Embryonic facial prominence (tissue), 1 donor: ENCODE measurements at regions not wholly inside any gene's neighbourhood (a gene's known extent, or its start where the extent isn't known, plus 50 kb on each side); places are given as distances from the start of the nearest gene placed in this dataset.

Source experiments
- DNase-seq: peaks from one replicate; pipeline ENCODE4 v3.0.0-alpha.2; 2016; ENCODE audit errors: extremely low spot score

DNA sequence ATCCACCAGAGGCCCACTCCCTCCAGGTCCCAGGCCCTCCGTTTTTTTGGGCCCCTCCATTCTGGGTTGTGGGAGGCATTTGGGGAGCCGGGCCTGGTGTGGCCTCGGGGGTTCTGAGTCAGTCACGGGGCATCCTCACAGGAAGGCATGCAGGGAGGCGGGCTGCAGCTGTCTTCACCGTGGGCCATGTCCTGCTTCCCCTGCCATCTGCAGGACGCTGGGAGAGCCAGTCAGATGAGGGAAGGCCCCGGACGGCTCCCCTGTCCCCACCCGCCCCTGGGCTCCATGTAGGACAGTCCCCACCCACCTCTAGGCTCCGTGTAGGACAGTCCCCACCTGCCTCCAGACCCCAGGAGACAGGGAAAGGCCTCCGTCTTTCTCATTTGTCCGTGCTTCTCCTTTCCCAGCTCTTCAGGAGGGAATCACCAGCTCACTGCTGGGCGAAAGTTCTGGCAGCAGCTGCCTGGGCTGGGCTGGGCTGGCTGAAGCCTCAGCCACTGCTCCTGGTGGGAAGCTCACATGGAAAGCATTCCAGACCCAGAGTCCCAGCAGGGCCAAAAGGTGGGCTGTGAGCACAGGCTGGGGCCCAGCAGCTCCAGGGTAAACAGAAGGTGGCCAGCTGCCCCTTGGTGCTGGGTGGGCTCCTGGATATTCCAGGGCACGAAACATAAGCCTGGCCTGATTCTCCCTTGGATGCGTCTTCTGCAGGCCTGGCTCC, 217.8 kb downstream of the KIF26A start:
- DNase-seq, result no peak

DNA sequence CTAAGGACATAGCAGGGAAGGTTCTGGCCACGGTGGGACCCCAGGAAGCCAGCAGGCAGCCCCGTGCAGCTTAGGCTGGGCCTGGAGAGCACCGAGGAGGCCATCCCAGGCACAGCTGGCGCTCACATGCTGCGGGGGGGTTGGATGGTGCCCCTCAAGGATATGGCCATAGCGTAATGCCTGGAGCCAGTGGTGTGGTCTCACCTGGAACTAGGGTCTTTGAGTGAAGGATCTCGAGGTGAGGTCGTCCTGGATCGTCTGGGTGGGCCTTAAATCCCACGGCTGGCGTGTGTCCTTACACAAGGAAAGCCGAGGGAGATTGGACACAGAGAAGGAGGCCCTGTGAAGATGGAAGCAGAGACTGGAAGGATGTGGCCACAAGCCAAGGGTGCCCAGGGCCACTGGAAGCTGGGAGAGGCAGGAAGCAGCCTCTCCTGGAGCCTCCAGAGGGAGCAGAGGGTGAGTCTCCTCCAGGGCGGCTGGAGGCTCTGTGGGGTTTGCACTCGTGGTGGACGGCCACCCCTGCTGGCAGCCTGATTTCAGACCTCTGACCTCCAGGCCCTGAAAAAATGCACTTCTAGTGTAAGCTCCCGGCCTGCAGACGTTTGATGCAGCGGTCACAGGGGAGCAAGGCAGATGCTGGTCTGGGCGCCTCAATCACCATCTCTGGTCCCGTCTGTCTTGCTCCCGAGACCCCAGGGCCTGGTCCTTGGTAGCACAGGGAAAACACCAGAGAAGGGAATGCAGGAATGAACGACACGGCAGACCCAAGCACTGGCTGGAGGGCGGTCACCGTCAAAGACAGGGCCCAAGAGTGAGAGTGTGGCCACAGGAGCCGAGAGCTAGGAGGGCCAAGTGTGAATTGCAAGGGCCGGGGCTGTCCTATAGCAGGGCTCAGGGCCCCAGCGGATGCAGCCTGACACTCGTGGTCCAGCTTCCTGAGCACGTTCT, 218.6 kb downstream of the KIF26A start:
- DNase-seq, result no peak

DNA sequence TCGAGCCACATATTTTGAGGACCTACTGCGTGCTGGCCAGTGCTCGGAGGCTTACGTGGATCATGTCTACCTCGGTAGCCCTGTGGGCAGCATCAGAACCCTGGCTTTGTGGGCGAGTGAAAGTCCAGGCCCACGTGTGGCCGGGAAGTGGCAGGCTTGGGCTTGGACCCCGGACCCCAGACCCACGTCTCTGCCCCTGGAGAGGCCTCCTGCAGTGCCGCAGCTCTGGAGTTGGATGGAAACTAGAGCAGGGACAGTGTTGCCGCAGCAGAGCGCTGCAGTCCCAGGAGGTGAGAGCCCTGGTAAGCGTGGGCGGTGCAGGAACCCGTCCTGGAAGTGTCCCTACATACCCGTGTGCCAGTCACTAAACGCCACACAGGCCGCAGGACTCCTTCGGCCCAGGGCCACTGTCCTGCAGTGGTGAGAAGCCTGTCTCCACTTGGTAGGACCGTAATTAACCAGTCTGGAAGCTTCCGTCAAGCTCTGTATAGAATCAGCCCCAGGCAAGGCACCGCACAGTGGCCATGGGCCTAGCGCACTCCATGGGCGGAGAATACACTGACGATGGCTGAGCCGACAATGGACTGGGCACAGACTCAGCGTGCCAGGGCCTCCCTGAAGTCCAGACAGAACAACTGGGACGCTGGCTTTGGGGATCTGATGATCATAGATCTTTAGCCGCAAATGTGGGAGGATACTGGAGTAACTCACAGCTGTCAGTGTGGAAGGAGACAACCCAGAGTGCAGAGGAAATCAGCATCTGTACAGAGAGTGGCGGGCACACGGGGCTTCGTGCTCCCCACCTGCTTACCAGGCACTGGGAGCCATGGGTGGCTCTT, 219.5 kb downstream of the KIF26A start:
- DNase-seq, result no peak

DNA sequence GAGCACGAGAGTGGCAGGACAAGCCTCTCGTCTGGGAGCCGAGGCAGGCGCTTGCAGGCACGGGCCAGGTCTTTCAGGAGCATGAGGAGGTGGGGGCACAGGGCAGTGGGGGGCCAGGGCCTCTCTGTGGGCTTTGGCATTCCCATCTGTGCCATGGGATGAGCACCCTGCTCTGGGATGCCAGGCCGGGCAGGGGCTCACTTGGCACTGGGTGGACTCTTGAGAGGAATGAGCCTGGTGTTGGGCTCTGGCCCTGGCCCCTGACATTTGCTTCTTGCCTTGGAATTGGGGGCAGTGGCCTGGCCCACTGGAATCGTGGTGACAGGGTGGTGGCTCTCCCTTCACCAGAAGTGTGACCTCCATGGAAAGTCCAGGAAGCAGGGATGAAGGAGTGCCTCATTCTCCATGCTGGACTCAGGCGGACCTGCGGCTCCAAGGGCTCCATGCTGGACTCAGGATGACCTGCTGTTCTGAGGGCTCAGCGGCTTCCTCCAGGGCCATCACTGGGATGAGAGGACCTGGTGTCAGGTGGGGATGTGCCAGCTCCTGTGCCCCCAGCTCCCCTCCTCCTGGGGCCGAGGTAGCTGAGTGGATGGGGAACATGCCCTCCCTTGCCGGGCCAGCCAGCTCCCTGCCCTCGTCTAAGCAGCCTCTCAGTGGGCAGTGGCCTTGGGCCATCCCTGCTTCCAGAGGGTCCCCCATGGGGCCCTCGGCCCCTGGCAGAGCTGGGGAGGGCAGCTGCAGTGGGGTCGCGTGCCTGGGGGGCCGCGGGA, 220.3 kb downstream of the KIF26A start:
- no peak for DNase-seq

DNA sequence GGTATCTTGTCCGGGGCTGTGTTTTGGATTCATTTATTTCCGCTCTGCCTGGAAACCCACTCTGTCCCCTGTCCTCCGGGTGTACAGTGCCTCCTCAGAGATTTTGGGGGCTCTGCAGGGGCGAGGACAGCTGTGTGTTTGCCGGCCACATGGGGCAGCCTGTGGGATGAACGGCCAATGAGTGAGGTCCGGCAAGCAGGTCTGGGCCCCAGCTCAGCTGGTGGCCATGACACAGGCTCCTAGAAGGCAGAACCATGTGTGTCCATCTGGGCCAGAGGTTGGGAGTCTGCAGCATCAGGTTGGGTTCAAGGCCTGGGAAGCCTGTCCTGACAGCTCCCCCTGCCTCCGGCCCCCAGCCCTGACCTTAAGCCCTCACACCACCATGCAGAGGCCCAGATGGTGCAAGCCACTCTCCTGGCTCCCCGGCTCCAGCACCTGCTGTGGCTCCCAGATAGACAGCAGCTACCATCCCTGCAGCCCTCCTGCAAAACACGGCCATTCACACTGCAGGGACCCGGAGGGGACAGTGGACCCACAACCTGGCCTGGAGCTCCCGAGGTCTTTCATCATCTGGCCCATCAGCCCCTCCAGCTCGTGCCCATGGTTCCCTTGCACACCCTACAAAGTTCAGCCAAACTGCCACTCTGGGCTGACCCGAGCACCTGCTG, 220.1 kb upstream of the C14orf180 start:
- no peak for DNase-seq

DNA sequence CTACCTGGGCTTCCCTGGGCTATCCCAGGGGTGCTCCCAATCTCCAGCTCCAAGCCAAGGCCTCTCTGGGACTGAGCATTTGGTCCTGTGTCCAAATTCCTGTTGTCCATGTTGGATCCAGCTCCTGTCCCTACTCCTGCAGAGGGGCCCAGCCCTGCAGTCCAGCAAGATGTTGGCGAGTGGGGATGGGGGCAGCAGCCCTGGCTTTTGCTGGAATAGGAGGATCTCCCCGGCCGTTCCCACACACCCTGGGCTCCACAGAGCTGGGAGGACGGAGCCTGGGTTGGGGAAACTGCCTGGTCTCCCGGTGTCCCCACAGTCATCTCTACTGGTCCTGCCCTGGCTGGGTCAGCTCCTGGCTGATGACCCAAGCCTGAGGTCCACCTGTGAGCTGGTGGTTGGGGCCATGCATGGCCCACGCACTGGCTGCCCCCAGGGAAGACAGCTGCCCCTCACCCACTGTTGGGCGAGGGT, 219.6 kb upstream of the C14orf180 start:
- no peak for DNase-seq

DNA sequence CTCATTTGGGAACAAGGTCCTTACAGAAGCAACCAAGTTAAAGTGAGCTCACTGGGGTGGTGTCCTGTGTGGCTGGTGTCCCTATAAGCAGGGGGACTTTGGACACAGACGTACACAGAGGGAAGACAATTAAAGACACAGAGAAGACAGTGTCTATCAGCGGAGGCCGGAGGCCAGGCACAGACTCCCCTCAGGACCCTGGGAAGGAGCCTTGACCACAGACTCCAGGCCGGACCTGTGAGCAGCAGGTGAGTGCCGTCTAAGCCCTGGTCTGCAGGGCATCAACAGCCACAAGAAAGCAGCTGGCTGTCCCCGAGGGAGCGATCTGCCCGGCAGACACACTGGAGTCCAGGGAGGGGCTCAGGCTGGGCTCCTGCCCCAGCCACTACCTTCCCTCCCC, 219.1 kb upstream of the C14orf180 start:
- no peak for DNase-seq

DNA sequence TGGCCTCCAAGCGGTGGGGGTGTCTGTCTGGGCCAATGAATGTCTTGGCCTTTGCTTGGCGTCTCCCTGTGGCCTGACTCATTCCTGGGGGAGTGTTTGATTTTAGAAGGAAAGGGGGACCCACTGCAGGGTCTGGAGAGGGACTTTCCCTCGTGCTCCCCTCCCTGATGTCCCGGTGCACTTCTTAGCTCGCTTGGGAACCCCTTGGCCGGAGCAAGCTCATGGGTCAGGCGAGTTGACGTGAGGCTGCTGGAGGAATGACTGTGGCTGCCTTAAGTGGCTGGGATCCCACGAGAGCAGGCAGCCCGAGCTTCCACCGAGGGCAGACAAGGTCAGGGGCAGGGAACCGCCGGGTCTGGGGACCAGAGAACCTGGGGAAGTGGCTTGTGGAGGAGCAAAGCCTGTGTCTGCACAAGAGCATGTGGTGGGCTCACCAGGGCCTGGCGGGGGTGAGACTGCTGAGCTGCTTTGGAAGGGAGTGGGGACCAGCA, 218.4 kb upstream of the C14orf180 start:
- DNase-seq, result no peak

DNA sequence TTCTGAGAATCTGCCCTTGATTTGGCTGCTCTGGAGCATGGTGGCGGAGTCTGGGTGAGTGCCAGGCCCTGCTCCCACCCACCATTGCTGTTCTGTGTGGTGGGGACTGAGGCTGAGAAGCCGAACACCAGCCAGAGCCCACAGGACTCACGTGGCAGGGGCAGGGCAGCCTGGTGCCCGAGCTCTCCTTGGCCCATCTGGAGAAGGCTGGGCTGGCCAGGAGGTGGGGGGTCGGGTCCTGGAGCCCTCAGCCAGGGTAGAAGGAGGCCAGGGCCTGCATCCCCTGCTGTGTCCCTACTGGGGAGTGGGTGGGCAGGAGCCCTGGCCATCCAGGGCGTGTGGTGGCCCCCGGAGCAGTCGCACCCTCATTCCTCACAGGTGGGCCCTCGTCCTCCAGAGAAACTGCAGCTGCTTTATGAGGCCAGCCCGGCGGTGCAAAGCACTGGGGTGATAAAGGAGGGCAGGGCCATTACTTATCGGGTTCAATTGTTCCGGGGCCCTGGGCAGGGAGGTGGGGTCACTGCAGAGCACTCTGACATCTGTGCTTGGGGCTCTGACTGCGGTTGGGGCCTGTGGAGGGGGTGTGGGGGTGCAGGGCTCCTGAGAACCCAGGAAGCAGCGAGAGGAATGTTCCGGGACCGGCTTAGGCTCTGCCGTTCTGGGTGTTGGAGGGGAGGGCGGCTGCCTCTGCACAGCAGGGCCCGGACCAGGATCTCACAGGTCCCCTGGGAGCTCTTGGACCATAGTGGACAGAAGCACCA, 217.5 kb upstream of the C14orf180 start:
- no peak for DNase-seq

DNA sequence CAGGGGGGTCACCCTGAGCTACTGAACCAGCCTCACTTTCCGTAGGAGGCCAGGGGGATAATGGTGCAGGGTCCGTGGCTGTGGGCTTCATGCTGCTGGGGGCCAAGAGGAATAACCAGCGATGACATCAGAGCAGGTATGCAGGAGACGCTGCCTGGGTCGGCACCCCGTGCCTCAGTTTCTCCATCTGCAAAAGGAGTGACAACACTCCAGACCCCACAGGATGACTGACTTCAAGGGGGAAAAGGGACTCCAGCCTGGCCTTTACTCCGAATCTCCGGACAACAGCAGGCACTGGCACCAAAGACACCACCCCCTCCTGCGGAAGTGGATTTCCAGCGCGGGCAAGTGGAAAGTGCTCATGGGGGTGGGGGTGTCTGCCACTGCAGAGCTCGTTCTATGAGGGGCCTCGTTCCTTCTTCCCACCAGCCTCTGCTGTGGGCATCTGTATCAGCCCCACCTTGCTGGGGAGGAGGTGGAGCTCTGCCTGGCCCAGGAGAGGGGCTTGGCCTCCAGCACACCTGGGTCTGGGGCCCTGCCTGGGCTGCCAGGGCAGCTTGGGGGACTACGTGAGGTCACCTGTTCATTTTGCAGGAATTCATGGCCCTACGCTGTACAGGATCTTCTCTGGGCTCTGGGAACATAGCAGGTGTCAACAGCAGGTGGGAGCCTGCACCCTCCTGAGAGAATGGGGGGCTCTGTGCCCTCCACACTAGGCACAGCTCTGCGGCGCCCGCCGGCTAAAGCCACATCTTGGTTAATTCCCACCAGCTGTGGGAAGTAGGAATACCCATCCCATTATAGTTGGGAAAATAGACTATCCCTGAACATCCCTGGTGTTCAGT, 216.6 kb upstream of the C14orf180 start:
- DNase-seq, result no peak

DNA sequence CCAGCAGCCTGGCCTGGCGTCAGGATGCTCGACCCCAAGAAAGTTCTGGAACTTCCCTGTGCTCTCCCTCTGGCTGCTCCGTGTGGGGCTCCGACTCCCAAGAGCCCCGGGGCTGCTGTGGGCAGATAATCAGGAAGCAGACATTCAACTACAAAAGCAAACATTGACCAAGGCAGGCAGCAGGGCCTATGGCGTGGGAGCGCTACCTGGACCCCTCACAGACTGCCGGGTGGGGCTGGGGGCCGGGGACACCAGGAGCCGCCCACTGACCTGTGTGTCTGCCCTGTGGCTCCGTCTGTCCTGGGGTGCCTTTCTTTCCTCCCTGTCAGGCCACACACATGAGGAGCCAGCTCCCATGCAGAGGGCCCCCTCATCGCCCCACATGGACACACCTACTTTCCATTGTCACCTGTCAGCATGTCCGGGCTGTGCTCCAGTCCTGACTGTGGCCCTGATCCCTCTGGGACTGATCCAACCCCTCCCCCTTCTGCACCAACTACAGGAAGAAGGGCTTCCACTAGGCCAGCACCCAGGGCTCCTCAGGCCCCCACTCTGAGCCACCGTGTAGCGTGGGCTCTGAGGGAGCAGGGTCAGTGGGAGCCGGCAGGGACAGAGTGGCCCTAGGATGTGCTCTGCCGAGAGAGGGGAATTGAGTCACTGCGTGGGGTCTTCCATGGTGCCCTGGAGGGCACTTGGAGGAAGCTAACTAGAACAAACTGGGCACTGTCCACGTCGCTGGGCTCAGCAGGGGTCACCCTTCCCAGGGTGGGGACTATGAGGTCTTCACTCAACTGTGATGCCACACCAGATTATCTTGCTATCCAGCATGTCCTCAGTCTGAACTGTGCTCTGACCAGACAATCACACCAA, 215.4 kb upstream of the C14orf180 start:
- DNase-seq, result no peak

DNA sequence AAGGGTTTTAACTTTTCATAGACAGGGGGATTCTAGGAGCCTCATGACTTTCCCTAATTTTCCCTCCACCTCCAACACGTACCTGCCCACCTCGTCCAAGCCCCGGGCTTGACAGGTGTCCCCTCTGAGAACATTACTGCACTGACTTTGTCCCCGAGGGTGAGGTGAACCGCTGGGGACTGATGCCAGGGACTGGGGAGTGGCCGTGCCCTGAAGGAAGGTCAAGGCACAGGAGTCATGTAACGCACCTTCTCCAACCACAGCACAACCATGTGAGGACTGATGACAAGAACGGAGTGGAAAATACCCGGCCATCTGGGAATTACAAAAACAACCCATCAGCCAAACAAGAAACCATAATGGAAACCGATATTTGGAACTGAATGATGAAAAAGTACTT, 214.7 kb upstream of the C14orf180 start:
- DNase-seq, result no peak

DNA sequence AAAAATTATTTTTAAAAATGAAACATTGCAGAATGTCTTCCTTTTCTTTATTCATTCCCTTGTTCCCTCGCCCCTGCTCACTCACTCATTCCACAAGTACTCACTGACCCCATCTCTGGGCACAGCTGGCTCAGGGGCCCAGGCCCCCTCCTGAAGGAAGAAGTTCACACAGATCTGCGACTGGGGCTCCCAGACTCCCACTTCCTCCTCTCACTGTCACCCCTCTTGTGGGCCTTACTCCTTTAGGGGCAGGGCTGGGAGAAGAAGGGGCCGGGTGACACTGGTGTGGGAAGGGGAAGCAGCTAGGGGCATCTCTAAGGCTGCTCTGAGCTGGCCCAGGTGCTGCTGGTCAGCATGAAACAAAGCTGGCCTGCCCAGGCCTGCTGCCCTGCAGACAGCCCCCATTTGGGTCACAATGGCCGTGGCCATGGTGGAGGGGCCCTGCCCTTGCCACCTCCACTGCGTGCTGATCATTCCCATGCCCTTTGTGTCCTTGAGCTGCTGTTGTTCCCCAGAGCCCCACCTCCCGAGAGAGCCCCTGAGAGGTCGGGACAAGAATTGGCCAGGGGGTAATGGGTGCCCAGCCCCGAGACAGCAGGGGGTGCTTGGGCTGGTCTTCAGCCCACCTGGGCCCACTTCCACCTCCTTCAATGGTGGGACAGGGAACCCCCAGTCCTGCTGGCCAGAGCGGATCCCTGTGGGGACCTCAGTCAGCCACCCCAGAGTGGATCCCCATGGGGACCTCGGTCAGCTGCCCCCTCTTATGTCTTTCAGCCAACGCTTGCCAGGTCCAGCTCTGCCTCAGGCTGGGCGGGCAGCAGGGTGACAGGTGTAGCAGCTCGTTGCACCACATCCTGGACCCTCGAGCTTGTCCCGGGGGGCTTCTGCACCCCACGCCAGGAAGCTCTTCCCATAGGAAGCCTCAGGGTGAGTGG, 212.4 kb upstream of the C14orf180 start:
- no peak for DNase-seq

DNA sequence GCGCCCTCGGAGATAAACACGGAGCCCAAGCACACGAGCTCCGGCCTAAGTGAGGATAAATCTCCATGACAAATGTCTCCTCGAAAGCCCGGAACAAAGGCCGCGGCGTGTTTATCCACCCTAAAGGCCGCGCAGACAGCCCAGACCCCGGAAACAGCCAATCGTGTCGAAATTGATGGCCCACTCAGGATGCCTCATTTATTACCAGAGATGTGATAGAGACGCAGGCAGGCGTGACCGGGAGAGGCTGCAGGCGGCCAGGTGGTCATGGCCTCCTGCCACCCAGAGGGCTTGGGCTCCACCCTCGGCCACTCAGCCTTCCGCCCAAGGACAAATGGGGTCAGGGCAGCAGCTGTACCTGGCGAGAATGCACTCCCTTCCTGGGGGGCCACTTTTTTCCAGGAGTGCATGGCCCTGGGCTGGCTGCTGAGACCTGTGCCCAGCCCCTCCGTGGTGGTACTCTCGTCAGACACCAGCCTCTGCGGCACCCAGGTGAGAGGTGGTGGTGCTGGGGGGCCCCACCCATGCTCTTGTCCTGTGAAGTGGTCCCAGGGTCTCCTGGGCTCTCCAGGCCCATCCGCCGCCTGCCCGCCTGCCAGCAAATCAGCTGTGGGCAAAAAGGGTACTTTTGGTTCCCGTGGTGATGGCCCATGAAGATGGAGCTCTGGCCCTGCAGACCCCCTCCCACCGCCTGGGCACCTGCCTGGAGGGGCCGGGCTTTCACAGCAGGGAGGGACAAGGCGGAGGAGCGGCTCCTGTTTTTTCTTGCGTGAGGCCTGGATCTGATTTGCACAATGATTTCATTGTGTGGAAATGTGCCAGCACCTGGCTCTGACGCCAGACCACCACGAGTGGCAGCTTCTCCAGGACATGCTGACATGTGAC, 211.5 kb upstream of the C14orf180 start:
- DNase-seq, result no peak

DNA sequence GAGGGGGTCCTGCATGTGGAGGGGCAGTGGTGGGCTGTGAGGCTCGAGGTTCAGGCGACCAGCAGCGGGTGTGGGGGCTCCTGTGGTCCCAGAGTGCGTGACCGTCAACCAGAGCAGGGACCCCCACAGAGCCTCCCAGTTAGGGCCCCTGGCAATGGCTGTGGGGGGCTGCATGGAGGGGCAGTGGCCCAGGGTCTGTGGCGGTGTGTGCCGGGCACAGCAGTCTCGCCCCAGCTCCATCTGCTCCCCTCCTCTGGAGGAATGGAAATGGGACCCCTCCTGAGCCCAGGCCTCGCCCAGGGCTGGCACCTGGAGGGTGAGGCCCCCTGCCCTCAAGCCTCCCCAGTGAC, 210.8 kb upstream of the C14orf180 start:
- DNase-seq, result no peak

DNA sequence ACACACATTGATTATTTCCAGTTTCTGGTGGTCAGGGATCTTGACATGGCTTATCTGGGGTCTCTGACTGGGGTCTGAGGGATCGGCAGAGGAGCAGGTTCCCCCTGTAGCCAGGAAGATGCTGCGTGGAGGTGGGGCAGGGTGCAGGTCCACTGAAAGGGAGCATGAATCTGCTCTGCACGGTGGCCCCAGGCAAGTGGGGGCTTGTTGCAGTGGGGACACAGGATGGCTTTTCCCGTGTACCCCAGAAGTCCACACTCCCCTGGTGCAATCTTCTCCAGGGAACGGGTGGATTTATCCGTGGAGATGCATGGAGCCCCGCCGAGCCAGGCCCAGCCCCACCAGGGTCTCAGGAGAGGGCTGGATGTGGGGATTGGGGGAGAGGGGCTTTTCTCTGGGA, 210.4 kb upstream of the C14orf180 start:
- no peak for DNase-seq
